ENCODE measurements at regions not wholly inside any gene's neighbourhood (a gene's known extent, or its start where the extent isn't known, plus 50 kb on each side); places are given as distances from the start of the nearest gene placed in this dataset.
"Not testable (repeated sequence)": the region's sequence is repeated elsewhere in the genome, so short reads cannot be mapped to it uniquely, and the experiment has no call there.

GRCh38 chr2:126042089-126042488 lies 613.9 kb upstream of the GYPC start:
- no peak overlapping the region for H3K27ac ChIP-seq
- no peaks in the 10 kb centered on the region for H3K9me3 ChIP-seq
- no peak for TF ChIP-seq CTCF (IDR thresholded peaks at IDR 0.05)
- TF ChIP-seq POLR2AphosphoS5 (IDR thresholded peaks at IDR 0.05): no peak
- TF ChIP-seq POLR2A (IDR thresholded peaks at IDR 0.05): no peak
- TF ChIP-seq EP300 (IDR thresholded peaks at IDR 0.05): no peak
- no peaks in the 10 kb centered on the region for H3K4me1 ChIP-seq
- DNase-seq: no peak
- H3K27me3 ChIP-seq: no peaks in the 10 kb centered on the region
- intact Hi-C loops (cut with DNase I; ENCODE audit: low total_unique reads): no loop called here
- H3K36me3 ChIP-seq: no peaks in the 10 kb centered on the region
- H3K4me3 ChIP-seq: no peak overlapping the region

- no peak overlapping the region for H3K4me3 ChIP-seq
- no peaks in the 10 kb centered on the region for H3K4me1 ChIP-seq
- H3K9me3 ChIP-seq: peaks cover 3 to 36% (median 19%) of the 10 kb centered on the region in 4 donors
- no peak for TF ChIP-seq CTCF (IDR thresholded peaks at IDR 0.05)
- TF ChIP-seq POLR2AphosphoS5 (IDR thresholded peaks at IDR 0.05): no peak
- TF ChIP-seq POLR2A (IDR thresholded peaks at IDR 0.05): no peak
- TF ChIP-seq EP300 (IDR thresholded peaks at IDR 0.05): no peak
- intact Hi-C loops (cut with DNase I; ENCODE audit: low total_unique reads): no loop called here
- H3K27ac ChIP-seq: no peak overlapping the region
- DNase-seq: no peak
- H3K27me3 ChIP-seq: no peaks in the 10 kb centered on the region
- H3K36me3 ChIP-seq: no peaks in the 10 kb centered on the region
These were observed 607.2 kb upstream of the GYPC start for GRCh38 chr2:126048719-126049118.

GRCh38 chr2:126049461-126049860 lies 606.5 kb upstream of the GYPC start:
- 71 to 83% (median 73%) methylated on average over 1 of the region's 1 CpG for WGBS, 5 donors

GRCh38 chr2:126050991-126051736 lies 604.8 kb upstream of the GYPC start:
- Histone ChIP-seq H3K4me1 (no peaks in the 10 kb centered on the region), H3K9me3 (peaks cover 3 to 47% (median 32%) of the 10 kb centered on the region in 4 donors), H3K27ac (no peak overlapping the region), H3K4me3 (no peak overlapping the region), H3K27me3 (no peaks in the 10 kb centered on the region), H3K36me3 (no peaks in the 10 kb centered on the region)
- intact Hi-C loops (cut with DNase I; ENCODE audit: low total_unique reads): no loop called here
- no peak for TF ChIP-seq POLR2A (IDR thresholded peaks at IDR 0.05)
- TF ChIP-seq POLR2AphosphoS5 (IDR thresholded peaks at IDR 0.05): no peak
- TF ChIP-seq EP300 (IDR thresholded peaks at IDR 0.05): no peak
- no peak for TF ChIP-seq CTCF (IDR thresholded peaks at IDR 0.05)
- DNase-seq: no peak
- 78 to 84% (median 82%) methylated on average over 7 of the region's 7 CpGs for WGBS, 5 donors

More at GRCh38 chr2:126049461-126049860, 606.5 kb upstream of the GYPC start:
- Histone ChIP-seq H3K4me3 (no peak overlapping the region), H3K4me1 (no peaks in the 10 kb centered on the region), H3K36me3 (no peaks in the 10 kb centered on the region), H3K27ac (no peak overlapping the region), H3K9me3 (peaks cover 3 to 43% (median 24%) of the 10 kb centered on the region in 4 donors), H3K27me3 (no peaks in the 10 kb centered on the region)
- DNase-seq: no peak
- no peak for TF ChIP-seq POLR2AphosphoS5 (IDR thresholded peaks at IDR 0.05)
- TF ChIP-seq EP300 (IDR thresholded peaks at IDR 0.05): no peak
- intact Hi-C loops (cut with DNase I; ENCODE audit: low total_unique reads): no loop called here

- H3K9me3 ChIP-seq: peaks cover 3 to 52% (median 32%) of the 10 kb centered on the region in 4 donors
- H3K36me3 ChIP-seq; intact Hi-C loops (cut with DNase I; ENCODE audit: low total_unique reads); H3K4me3 ChIP-seq; DNase-seq; H3K4me1 ChIP-seq; H3K27me3 ChIP-seq; H3K27ac ChIP-seq: not testable (repeated sequence)
- WGBS, 5 donors: 73 to 87% (median 79%) methylated on average over 6 of the region's 6 CpGs
These were observed 604.2 kb upstream of the GYPC start for GRCh38 chr2:126051737-126052240.

Measured in stomach (tissue), 8 donors.